ENCODE measurements at regions not wholly inside any gene's neighbourhood (a gene's known extent, or its start where the extent isn't known, plus 50 kb on each side); places are given as distances from the start of the nearest gene placed in this dataset.
"Not testable (repeated sequence)": the region's sequence is repeated elsewhere in the genome, so short reads cannot be mapped to it uniquely, and the experiment has no call there.

GRCh38 chr10:9339716-9340115 lies 1285.2 kb downstream of the GATA3 start:
- in situ Hi-C loops (cut with HindIII; ENCODE audit: low sequenced_read_pairs), result no loop called here
- no peak for DNase-seq (ENCODE audit: low spot score)

- in situ Hi-C loops (cut with HindIII; ENCODE audit: low sequenced_read_pairs), result no loop called here
- peak; percentile 49 for DNase-seq (ENCODE audit: low spot score)
Measured at GRCh38 chr10:9342885-9343570, 1288.5 kb downstream of the GATA3 start.

GRCh38 chr10:9347933-9348332 lies 1293.4 kb downstream of the GATA3 start:
- DNase-seq (ENCODE audit: low spot score); in situ Hi-C loops (cut with HindIII; ENCODE audit: low sequenced_read_pairs): not testable (repeated sequence)

GRCh38 chr10:9357471-9357870 lies 1303.0 kb downstream of the GATA3 start:
- in situ Hi-C loops (cut with HindIII; ENCODE audit: low sequenced_read_pairs), result no loop called here
- DNase-seq (ENCODE audit: low spot score), result no peak

- no peak for DNase-seq (ENCODE audit: low spot score)
- in situ Hi-C loops (cut with HindIII; ENCODE audit: low sequenced_read_pairs), result no loop called here
Measured at GRCh38 chr10:9362721-9363120, 1308.2 kb downstream of the GATA3 start.

GRCh38 chr10:9379183-9379582 lies 1324.7 kb downstream of the GATA3 start:
- DNase-seq (ENCODE audit: low spot score), result no peak
- in situ Hi-C loops (cut with HindIII; ENCODE audit: low sequenced_read_pairs), result no loop called here

GRCh38 chr10:9381733-9382532 lies 1327.4 kb downstream of the GATA3 start:
- no peak for DNase-seq (ENCODE audit: low spot score)
- in situ Hi-C loops (cut with HindIII; ENCODE audit: low sequenced_read_pairs), result no loop called here

GRCh38 chr10:9382533-9382866 lies 1328.0 kb downstream of the GATA3 start:
- DNase-seq (ENCODE audit: low spot score), result no peak
- in situ Hi-C loops (cut with HindIII; ENCODE audit: low sequenced_read_pairs), result no loop called here

- in situ Hi-C loops (cut with HindIII; ENCODE audit: low sequenced_read_pairs), result no loop called here
- DNase-seq (ENCODE audit: low spot score), result no peak
Measured at GRCh38 chr10:9390516-9390915, 1336.0 kb downstream of the GATA3 start.

GRCh38 chr10:9399275-9399983 lies 1344.9 kb downstream of the GATA3 start:
- DNase-seq (ENCODE audit: low spot score), result no peak
- in situ Hi-C loops (cut with HindIII; ENCODE audit: low sequenced_read_pairs), result no loop called here

GRCh38 chr10:9402067-9402466 lies 1347.6 kb downstream of the GATA3 start:
- DNase-seq (ENCODE audit: low spot score); in situ Hi-C loops (cut with HindIII; ENCODE audit: low sequenced_read_pairs): not testable (repeated sequence)

- in situ Hi-C loops (cut with HindIII; ENCODE audit: low sequenced_read_pairs); DNase-seq (ENCODE audit: low spot score): not testable (repeated sequence)
Measured at GRCh38 chr10:9402507-9403195, 1348.2 kb downstream of the GATA3 start.

- in situ Hi-C loops (cut with HindIII; ENCODE audit: low sequenced_read_pairs); DNase-seq (ENCODE audit: low spot score): not testable (repeated sequence)
Measured at GRCh38 chr10:9407201-9407600, 1352.7 kb downstream of the GATA3 start.

GRCh38 chr10:9416331-9416730 lies 1361.8 kb downstream of the GATA3 start:
- no peak for DNase-seq (ENCODE audit: low spot score)
- in situ Hi-C loops (cut with HindIII; ENCODE audit: low sequenced_read_pairs), result no loop called here

GRCh38 chr10:9419757-9420156 lies 1365.3 kb downstream of the GATA3 start:
- in situ Hi-C loops (cut with HindIII; ENCODE audit: low sequenced_read_pairs), result no loop called here
- no peak for DNase-seq (ENCODE audit: low spot score)

GRCh38 chr10:9427209-9427608 lies 1372.7 kb downstream of the GATA3 start:
- in situ Hi-C loops (cut with HindIII; ENCODE audit: low sequenced_read_pairs), result no loop called here
- no peak for DNase-seq (ENCODE audit: low spot score)

- in situ Hi-C loops (cut with HindIII; ENCODE audit: low sequenced_read_pairs), result no loop called here
- DNase-seq (ENCODE audit: low spot score), result no peak
Measured at GRCh38 chr10:9437131-9437530, 1382.6 kb downstream of the GATA3 start.

- no peak for DNase-seq (ENCODE audit: low spot score)
- in situ Hi-C loops (cut with HindIII; ENCODE audit: low sequenced_read_pairs), result no loop called here
Measured at GRCh38 chr10:9443758-9444157, 1389.3 kb downstream of the GATA3 start.

GRCh38 chr10:9449530-9449929 lies 1395.0 kb downstream of the GATA3 start:
- no peak for DNase-seq (ENCODE audit: low spot score)
- in situ Hi-C loops (cut with HindIII; ENCODE audit: low sequenced_read_pairs), result no loop called here

GRCh38 chr10:9450801-9451200 lies 1396.3 kb downstream of the GATA3 start:
- in situ Hi-C loops (cut with HindIII; ENCODE audit: low sequenced_read_pairs), result no loop called here
- no peak for DNase-seq (ENCODE audit: low spot score)
